WTC11 (cell line): ENCODE measurements at regions not wholly inside any gene's neighbourhood (a gene's known extent, or its start where the extent isn't known, plus 50 kb on each side); places are given as distances from the start of the nearest gene placed in this dataset.
"Not testable (repeated sequence)": the region's sequence is repeated elsewhere in the genome, so short reads cannot be mapped to it uniquely, and the experiment has no call there.

ENCODE experiments used
- ATAC-seq: fragments of 200-7000 bp; cut with Tn5 transposase; 2 replicates; pipeline ENCODE4 v1.10.0; 2021; ENCODE audit warnings: mild to moderate bottlenecking, moderate library complexity
- CTCF ChIA-PET: fragments of 300-600 bp; sonication (Branson Sonifier 250); formaldehyde crosslinking; loops from one replicate; lab custom pipeline; 2021; ENCODE audit warnings: antibody characterized with exemption; lab: Charles Lee
- POLR2A ChIA-PET: fragments of 350-600 bp; sonication (Branson Sonifier 250); formaldehyde crosslinking; loops from one replicate; lab custom pipeline; 2021; ENCODE audit warnings: antibody characterized with exemption; lab: Charles Lee
- DNase-seq: peaks from one replicate; pipeline ENCODE4 v3.0.0; 2021; ENCODE audit warnings: low spot score
- H3K27ac Mint-ChIP-seq: 2 replicates; pipeline ENCODE4 v1.8.0; 2021; ENCODE audit warnings: mixed read lengths
- H3K27me3 Mint-ChIP-seq: 2 replicates; pipeline ENCODE4 v1.8.0; 2021; ENCODE audit warnings: low read depth, mild to moderate bottlenecking, moderate library complexity, mixed read lengths
- H3K36me3 Mint-ChIP-seq: 2 replicates; pipeline ENCODE4 v1.8.0; 2021; ENCODE audit warnings: mixed read lengths
- H3K4me1 Mint-ChIP-seq: 2 replicates; pipeline ENCODE4 v1.8.0; 2022; ENCODE audit warnings: mixed read lengths
- H3K4me3 Mint-ChIP-seq: 2 replicates; pipeline ENCODE4 v1.8.0; 2021; ENCODE audit warnings: mild to moderate bottlenecking, moderate library complexity, mixed read lengths
- H3K9me3 Mint-ChIP-seq: 2 replicates; pipeline ENCODE4 v1.8.0; 2021; ENCODE audit warnings: mixed read lengths
- CREB1 ChIP-seq: sonication (generic); formaldehyde crosslinking; IDR thresholded peaks from 2 replicates; pipeline ENCODE4 v1.8.0; 2023; ENCODE audit warnings: mild to moderate bottlenecking, missing genetic modification reagents
- ESRRA ChIP-seq: sonication (generic); formaldehyde crosslinking; IDR thresholded peaks from 2 replicates; pipeline ENCODE4 v1.8.1; 2022; ENCODE audit warnings: mild to moderate bottlenecking, missing genetic modification reagents, borderline replicate concordance
- MXD4 ChIP-seq: fragments of 250-450 bp; sonication (Bioruptor Pico); IDR thresholded peaks from 2 replicates; pipeline ENCODE4 v1.8.0; 2021; ENCODE audit warnings: mild to moderate bottlenecking, moderate library complexity, borderline replicate concordance
- NFE2L1 ChIP-seq: sonication (generic); formaldehyde crosslinking; IDR thresholded peaks from 2 replicates; pipeline ENCODE4 v1.8.1; 2023; ENCODE audit warnings: missing genetic modification reagents
- NFYB ChIP-seq: sonication (generic); formaldehyde crosslinking; conservative IDR thresholded peaks from 2 replicates; pipeline ENCODE4 v1.8.0; 2022; ENCODE audit warnings: low read depth, missing genetic modification reagents
- NR1H2 ChIP-seq: sonication (generic); formaldehyde crosslinking; IDR thresholded peaks from 2 replicates; pipeline ENCODE4 v1.9.0; 2021; ENCODE audit warnings: mild to moderate bottlenecking, moderate library complexity, missing genetic modification reagents
- PRDM15 ChIP-seq: sonication (generic); formaldehyde crosslinking; IDR thresholded peaks from 2 replicates; pipeline ENCODE4 v1.8.0; 2022; ENCODE audit warnings: missing genetic modification reagents
- ZBTB21 ChIP-seq: sonication (generic); formaldehyde crosslinking; IDR thresholded peaks from 2 replicates; pipeline ENCODE4 v1.8.1; 2023; ENCODE audit warnings: mild to moderate bottlenecking, missing genetic modification reagents, borderline replicate concordance
- ZNF317 ChIP-seq: sonication (generic); formaldehyde crosslinking; IDR thresholded peaks from 2 replicates; pipeline ENCODE4 v1.8.1; 2023; ENCODE audit warnings: low read depth, mild to moderate bottlenecking, moderate library complexity, missing genetic modification reagents, borderline replicate concordance
- TF ChIP-seq, protein P1 (sequence below): fragments of 250-450 bp; sonication (Bioruptor Pico); conservative IDR thresholded peaks from 2 replicates; pipeline ENCODE4 v1.9.0; 2021; ENCODE audit warnings: mild to moderate bottlenecking
- TF ChIP-seq, protein P2 (sequence below): sonication (generic); formaldehyde crosslinking; IDR thresholded peaks from 2 replicates; pipeline ENCODE4 v1.8.0; 2023; ENCODE audit warnings: mild to moderate bottlenecking, missing genetic modification reagents
- TF ChIP-seq, protein P3 (sequence below): fragments of 200-600 bp; IDR thresholded peaks from 2 replicates; pipeline ENCODE4 v1.8.0; 2022; ENCODE audit warnings: antibody characterized with exemption
- TF ChIP-seq, protein P4 (sequence below): sonication (generic); formaldehyde crosslinking; conservative IDR thresholded peaks from 2 replicates; pipeline ENCODE4 v1.8.1; 2022; ENCODE audit warnings: mild to moderate bottlenecking, missing genetic modification reagents

GRCh38 chr6:164079275-164079600 lies 664.7 kb downstream of the QKI start (continued):
- TF ChIP-seq, protein P1, sequence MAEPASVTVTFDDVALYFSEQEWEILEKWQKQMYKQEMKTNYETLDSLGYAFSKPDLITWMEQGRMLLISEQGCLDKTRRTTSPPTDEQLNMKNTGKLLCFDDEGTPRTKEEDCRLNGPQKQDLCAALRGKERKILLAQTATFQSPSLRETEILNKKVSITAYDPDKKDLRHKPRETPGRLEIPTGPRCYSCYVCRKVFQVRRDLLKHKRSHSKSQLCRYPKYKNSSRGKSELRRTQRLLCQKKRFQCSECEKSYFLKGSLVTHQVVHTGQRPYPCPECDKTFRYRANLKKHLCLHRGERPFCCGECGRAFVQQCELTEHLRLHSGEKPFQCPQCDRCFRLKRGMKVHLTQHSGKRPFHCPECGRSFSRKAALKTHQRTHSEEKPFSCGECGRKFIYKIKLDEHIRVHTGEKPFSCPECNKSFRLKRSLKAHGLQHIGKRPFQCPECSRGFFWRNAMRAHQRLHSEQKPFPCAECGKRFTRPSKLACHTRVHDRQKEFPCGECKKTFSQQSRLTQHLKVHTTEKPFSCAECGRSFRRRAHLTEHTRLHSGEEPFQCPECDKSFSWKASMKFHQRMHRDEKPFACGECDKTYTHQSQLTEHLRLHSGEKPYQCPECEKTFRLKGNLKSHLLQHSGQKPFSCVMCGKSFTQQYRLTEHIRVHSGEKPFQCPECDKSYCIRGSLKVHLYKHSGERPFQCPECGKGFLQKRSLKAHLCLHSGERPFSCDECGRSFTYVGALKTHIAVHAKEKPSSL (CRISPR knock-in tag) = no peak
- no peak for TF ChIP-seq NFE2L1 (CRISPR knock-in tag)
- TF ChIP-seq, protein P2, sequence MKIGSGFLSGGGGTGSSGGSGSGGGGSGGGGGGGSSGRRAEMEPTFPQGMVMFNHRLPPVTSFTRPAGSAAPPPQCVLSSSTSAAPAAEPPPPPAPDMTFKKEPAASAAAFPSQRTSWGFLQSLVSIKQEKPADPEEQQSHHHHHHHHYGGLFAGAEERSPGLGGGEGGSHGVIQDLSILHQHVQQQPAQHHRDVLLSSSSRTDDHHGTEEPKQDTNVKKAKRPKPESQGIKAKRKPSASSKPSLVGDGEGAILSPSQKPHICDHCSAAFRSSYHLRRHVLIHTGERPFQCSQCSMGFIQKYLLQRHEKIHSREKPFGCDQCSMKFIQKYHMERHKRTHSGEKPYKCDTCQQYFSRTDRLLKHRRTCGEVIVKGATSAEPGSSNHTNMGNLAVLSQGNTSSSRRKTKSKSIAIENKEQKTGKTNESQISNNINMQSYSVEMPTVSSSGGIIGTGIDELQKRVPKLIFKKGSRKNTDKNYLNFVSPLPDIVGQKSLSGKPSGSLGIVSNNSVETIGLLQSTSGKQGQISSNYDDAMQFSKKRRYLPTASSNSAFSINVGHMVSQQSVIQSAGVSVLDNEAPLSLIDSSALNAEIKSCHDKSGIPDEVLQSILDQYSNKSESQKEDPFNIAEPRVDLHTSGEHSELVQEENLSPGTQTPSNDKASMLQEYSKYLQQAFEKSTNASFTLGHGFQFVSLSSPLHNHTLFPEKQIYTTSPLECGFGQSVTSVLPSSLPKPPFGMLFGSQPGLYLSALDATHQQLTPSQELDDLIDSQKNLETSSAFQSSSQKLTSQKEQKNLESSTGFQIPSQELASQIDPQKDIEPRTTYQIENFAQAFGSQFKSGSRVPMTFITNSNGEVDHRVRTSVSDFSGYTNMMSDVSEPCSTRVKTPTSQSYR (CRISPR knock-in tag) = no peak

- Mint-ChIP-seq H3K27me3 (no peaks in the 10 kb centered on the region), H3K27ac (0 out of 2 replicates have a peak overlapping the region, but pooled peaks have one; percentile 12), H3K4me3 (no peak overlapping the region), H3K9me3 (no peaks in the 10 kb centered on the region; the same call in 1 of the 2 replicates), H3K36me3 (no peaks in the 10 kb centered on the region), H3K4me1 (peaks cover 18% of the 10 kb centered on the region)
- ChIA-PET POLR2A (interaction anchor here (0.7 kb wide), 1 partner anchor 215 kb away, joined by 4 read pairs; no protein-coding TSS in a partner anchor), CTCF (no interaction called here)
- DNase-seq (no peak), ATAC-seq (no peak)
- TF ChIP-seq, protein P3, sequence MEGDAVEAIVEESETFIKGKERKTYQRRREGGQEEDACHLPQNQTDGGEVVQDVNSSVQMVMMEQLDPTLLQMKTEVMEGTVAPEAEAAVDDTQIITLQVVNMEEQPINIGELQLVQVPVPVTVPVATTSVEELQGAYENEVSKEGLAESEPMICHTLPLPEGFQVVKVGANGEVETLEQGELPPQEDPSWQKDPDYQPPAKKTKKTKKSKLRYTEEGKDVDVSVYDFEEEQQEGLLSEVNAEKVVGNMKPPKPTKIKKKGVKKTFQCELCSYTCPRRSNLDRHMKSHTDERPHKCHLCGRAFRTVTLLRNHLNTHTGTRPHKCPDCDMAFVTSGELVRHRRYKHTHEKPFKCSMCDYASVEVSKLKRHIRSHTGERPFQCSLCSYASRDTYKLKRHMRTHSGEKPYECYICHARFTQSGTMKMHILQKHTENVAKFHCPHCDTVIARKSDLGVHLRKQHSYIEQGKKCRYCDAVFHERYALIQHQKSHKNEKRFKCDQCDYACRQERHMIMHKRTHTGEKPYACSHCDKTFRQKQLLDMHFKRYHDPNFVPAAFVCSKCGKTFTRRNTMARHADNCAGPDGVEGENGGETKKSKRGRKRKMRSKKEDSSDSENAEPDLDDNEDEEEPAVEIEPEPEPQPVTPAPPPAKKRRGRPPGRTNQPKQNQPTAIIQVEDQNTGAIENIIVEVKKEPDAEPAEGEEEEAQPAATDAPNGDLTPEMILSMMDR = no peak
- TF ChIP-seq ZNF317 (CRISPR knock-in tag) = no peak
- no peak for TF ChIP-seq NR1H2 (CRISPR knock-in tag)
- no peak for TF ChIP-seq MXD4 (CRISPR knock-in tag)
- no peak for TF ChIP-seq CREB1
- no peak for TF ChIP-seq NFYB (CRISPR knock-in tag)
- no peak for TF ChIP-seq ESRRA (CRISPR knock-in tag)
- TF ChIP-seq, protein P4, sequence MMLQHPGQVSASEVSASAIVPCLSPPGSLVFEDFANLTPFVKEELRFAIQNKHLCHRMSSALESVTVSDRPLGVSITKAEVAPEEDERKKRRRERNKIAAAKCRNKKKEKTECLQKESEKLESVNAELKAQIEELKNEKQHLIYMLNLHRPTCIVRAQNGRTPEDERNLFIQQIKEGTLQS (CRISPR knock-in tag) = no peak
- TF ChIP-seq ZBTB21 (CRISPR knock-in tag) = no peak
- TF ChIP-seq PRDM15 = no peak
These were observed 664.2 kb downstream of the QKI start for GRCh38 chr6:164078532-164079274.

DNA sequence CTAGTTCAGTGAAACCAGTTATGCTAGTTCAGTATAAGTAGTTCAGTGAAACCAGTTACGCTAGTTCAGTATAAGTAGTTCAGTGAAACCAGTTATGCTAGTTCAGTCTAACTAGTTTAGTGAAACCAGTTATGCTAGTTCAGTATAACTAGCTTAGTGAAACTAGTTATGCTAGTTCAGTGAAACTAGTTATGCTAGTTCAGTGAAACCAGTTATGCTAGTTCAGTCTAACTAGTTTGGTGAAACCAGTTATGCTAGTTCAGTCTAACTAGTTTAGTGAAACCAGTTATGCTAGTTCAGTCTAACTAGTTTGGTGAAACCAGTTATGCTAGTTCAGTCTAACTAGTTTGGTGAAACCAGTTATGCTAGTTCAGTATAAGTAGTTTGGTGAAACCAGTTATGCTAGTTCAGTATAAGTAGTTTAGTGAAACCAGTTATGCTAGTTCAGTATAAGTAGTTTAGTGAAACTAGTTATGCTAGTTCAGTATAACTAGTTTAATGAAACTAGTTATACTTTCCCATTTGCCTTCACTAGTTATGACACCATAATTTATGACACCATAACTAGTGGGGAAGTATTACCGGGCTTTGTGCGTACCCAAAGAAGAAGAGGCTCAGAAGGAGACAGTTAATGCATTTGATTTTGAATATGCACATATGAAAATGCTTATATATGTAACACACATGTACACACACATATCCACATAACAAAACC lies 662.5 kb downstream of the QKI start:
- DNase-seq, ATAC-seq, CTCF ChIA-PET, H3K4me3 Mint-ChIP-seq, H3K36me3 Mint-ChIP-seq, H3K9me3 Mint-ChIP-seq, H3K27me3 Mint-ChIP-seq, H3K27ac Mint-ChIP-seq: not testable (repeated sequence)
- POLR2A ChIA-PET = interaction anchor here (0.7 kb wide), 1 partner anchor 430 kb away, joined by 3 read pairs; no protein-coding TSS in a partner anchor
- peaks cover 18% of the 10 kb centered on the region for H3K4me1 Mint-ChIP-seq
